Head of caudate nucleus (tissue), 42 donors: ENCODE measurements at regions not wholly inside any gene's neighbourhood (a gene's known extent, or its start where the extent isn't known, plus 50 kb on each side); places are given as distances from the start of the nearest gene placed in this dataset.
"Not testable (repeated sequence)": the region's sequence is repeated elsewhere in the genome, so short reads cannot be mapped to it uniquely, and the experiment has no call there.

Experiments used
- DNase-seq, 42 donors: peaks; one replicate each; pipeline versions ENCODE4 v3.0.0 to v3.0.0-alpha.2; 2020 to 2021; ENCODE audit warnings: mixed read lengths in 7 of 42
- intact Hi-C: fragments of 100-400 bp; cut with DNase I; formaldehyde crosslinking; loops from one replicate; pipeline ENCODE4 v1.15.0; 2022

DNA sequence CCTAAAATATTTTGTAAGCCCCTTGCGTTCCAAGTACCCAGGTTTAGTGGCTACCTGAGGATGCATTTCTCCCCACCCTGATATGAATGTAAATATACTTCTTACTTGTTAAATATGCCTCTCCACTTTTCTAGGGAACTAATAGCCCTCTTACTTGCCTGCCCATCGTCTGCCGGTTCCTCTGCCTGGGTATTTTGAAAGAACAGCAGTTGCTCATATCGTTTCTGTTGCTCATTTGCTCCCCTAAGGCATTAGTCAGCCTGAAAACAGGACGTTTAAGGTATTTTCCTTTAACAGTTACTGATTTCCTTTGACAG is 141.3 kb upstream of the CARMIL1 start:
- no peak for DNase-seq
- intact Hi-C loops, result no loop called here

DNA sequence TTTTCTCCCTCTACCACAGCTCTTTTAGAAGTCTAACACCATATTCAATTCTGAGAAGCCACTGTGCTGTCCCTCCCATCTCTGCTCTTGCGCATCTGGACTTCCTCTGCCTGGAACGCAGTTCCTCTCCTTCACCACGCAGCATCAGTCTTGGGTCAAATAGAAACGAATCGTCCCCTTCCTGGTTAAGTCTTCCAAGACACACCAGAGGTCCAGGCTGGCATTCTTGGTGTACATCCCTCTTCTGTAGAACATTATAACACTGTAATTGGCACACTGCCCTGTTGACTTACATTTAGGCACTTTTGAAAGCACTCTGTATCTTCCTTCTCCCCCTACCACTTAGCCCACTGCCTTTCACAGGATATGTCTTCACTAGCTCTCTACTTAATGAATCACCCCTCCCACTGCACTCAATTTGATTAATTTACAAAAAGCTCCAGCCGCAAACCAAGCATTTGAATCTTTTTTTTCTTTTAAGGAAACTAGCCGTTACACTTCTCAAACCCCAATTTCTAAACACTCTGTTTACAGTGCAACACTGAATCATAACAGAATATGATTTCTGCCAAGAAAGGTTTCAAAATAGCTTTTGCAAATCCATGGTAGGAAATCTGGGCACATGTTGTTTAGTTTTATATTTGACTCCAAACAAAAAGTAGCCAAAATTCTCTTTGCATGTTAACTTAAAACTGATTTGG is 140.8 kb upstream of the CARMIL1 start:
- intact Hi-C loops, result no loop called here
- peak in 35 of 42 donors; percentile 3 to 63 (median 28) for DNase-seq

DNA sequence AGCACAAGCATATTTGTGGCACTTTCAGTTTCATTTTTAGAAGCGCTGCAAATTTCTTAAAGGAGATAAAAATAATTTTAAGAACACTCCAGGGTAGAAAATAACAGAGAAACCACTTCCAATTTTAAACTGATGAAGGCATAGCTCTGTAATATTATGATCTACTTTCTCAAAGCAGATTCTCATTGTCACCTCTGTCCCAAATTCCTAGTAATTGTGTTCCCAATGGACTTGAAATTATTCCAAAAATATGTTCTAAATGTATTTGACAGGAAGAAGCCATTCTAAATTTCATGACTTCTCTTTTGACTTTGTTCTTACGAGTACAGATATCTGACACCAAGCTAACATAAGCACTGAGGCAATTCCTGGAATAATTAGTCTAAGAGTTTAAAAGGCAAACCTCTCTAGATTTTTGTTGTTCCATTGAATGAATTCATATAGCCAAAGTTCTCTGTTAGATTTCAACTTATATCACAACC is 140.2 kb upstream of the CARMIL1 start:
- DNase-seq, result no peak
- intact Hi-C loops, result no loop called here

DNA sequence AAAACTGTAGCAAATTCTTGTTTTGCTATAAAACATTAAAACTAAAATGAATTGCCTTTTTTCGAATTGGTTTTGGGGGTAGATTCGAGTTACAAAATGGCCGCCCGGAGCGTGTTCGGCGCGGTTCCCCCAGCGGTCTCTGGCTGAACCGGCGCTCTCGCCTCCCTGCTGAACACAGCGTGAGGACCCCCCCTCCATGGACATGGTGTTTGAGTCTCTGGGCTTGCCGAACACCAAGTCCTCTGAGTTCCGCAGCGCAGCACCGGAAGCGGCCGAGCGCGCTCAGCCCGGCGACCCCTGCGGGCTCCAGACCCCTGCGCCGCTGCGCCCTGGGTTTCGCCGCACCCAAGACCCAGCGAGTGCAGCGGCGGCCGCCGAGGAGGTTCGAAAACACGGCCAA is 139.6 kb upstream of the CARMIL1 start:
- intact Hi-C loops, DNase-seq: not testable (repeated sequence)

DNA sequence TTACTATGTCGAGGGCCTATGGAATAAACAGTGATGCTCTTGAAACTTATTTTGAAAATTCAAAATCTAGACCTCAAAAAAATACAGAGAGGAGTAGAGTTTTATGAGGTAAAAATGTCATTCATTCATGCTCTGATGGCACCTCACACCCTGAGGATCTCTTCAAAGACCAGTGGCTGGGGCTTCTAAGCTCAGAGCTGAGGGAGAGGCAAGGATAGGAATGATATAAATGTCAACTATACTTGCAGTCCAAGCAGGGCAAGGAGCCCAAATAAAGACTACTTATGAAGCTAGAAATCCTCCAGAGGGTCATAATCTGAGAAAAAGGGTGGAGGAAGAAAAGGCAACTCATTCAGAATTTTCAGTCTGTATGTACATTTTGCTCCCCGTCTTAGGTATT is 136.7 kb upstream of the CARMIL1 start:
- intact Hi-C loops, result no loop called here
- no peak for DNase-seq

DNA sequence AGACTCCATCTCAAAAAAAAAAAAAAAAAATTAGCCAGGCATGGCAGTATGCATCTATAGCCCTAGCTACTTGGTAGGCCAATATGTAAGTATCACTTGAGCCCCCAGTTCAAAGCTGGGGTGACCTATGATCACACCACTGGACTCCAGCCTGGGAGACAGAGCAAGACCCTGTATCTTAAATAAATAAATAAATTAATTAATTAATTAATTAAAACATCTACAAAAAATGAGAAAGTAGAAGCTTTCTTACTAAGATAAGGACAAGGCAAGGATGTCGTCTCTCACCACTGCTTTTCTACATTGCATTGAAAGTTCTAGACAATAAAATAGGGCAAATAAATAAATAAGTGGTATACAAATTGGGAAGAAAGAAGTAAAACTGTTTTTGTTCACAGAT is 134.3 kb upstream of the CARMIL1 start:
- DNase-seq, result no peak
- intact Hi-C loops, result no loop called here

DNA sequence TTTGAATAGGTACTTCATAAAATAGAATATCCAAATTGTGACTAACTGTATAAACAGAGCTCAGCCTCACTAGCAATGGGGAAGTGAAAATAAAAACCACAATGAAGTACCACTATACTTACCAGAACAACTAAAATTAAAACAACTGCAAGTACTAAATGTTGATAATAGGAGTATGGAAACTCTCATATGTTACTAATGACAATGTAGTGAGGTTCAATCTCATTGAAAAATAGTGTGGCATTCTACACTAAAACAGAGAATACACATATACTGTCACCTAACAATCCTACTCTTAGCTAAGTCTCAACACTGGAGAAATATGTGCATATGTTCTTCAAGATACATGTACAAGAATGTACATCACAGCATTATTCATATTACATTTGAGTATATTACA is 132.0 kb upstream of the CARMIL1 start:
- intact Hi-C loops, result no loop called here
- no peak for DNase-seq

DNA sequence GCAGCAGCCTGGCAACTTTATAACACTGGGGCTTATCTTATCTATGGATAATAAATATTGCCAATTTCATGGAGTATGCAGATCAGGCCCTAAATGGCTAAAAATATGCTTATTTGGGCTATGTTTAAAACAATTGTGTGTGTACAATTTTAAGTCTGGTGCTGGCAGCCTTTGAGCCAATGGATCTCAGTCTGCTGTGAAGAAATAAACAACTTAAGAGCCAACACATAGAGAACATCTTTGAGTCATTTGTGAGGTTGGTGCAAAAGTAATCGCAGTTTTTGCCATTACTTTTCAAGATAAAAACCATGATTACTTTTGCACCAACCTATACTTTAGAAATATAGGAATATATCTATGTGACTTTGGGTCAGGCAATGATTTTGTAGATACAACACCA is 129.1 kb upstream of the CARMIL1 start:
- DNase-seq, result no peak
- intact Hi-C loops, result no loop called here

DNA sequence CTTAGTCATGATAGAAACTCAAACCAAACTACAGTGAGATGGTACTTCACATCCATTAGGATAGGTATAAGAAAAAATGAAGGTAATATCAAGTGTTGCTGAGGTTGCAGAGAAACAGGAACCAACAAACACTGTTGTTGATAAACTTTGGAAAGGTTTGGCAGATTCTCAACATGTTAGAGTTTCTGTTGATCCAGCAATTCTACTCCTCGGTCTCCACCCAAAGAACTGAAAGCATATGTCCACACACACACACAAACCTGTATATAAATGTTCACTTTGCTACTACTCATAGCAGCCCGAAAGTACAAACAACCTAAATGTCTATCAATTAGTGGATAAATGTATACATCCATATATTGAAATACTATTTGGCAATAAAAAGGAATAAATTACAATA is 128.3 kb upstream of the CARMIL1 start:
- no peak for DNase-seq
- intact Hi-C loops, result no loop called here

DNA sequence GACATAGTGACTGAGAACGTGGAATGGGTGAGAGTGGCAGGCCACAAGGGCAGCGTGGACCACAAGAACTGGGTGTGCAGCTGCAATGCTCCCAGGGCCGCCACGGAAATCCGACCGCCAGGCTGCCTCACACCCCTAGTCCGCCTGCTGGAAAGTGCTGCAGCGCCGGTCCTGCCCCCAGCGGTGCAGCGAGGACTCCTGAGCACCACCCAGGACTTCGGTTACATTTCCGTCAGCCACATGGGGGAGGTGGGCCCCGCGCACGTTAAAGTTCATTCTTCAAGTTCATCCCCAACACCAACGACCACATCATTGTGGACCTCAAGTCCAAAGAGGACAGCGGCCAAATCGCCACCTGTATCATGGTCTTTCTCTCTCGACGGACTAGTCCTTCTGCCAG is 126.1 kb upstream of the CARMIL1 start:
- intact Hi-C loops, result no loop called here
- DNase-seq, result peak in 1 of 42 donors; percentile 8

DNA sequence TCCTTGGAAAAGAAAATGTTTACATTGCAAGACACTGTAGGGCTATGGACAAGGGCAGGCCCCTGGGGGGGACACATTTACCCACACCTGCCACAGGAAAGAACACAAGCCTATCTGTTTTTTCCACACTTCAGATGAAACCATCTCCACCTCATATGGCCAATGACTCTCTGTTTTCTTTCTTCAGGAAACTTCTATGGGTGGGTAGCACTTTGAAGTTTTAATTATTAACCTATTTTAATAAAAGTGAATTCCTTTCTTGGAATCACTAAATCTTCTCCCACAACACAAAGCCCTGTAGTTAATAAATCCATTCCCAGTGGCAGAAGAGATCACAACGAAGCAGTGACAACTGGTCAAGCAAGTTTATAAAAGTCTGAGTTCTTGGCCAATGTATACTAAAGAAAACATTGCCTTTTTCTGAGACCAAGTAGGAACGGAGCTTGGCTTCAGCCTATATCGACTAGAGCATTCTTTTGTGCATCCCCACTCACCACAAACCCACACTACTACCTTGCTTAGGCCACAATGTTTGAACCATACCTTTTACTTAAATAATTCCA is 125.1 kb upstream of the CARMIL1 start:
- intact Hi-C loops, result no loop called here
- no peak for DNase-seq

DNA sequence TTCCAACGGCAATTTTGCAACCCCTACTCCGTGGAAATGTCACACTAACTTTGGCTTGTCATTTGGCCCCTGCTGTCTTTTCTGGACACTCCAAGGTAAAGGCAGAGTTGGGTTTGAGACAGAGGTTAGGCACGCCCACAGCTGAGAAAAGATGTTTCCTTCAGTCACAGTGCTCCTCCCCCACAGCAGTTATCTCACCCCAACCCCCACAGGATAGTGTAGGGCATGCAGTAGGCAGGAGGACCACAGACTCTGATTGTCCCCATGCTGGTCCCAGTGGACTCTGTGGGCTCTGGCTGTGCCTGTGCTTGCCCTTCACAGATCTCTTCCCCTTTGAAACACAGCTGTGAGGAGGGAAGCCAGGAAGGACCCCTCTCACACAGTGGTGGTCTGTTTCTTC is 124.0 kb upstream of the CARMIL1 start:
- DNase-seq, result no peak
- intact Hi-C loops, result no loop called here

DNA sequence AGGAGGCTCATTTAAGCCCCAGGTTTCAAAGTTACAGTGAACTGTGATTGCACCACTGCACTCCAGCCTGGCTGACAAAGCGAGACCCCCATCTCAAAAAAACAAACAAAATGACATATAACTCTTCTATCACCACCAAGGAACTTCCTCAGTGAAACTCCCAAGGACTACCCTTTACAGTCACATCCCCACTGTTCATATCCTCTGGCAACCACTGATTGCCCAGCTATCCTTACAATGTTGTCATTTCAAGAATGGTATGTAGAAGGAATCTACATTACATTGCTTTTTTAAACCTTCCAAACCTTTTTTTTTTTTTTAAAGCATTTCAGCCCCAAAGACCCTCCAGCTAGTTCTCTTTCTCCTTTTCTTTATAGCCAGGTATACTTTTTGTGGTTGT is 123.1 kb upstream of the CARMIL1 start:
- intact Hi-C loops, result no loop called here
- DNase-seq, result no peak

DNA sequence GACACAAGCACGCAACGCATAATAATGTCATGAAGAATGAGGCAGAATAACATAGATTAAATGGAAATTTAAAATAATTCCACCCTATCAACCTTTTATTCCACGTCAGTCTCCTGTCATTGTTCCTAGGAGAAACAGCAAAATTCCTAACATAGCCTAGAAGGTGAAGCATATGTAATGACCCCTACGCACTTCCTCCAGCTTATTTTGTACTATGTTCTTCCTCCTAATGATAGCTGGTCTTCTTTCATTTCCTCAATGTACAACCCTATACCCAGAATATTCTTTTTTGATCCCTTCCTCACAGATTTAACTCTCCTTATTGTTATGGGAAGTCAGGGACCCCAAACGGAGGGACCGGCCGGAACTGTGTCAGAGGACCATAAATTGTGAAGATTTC is 122.0 kb upstream of the CARMIL1 start:
- intact Hi-C loops, result no loop called here
- DNase-seq, result no peak

DNA sequence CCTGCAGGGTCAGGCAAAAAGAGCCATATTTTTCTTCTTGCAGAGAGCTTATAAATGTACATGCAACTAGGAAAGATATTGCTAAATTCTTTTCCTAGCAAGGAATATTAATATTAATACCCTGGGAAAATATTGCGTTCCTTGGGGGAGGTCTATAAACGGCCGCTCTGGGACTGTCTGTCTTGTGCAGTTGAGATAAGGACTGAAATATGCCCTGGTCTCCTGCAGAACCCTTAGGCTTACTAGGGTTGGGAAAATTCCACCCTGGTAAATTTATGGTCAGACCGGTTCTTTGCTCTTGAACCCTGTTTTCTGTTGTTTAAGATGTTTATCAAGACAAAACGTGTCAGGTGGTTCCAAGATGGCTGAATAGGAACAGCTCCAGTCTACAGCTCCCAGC is 121.3 kb upstream of the CARMIL1 start:
- intact Hi-C loops, result no loop called here
- DNase-seq, result no peak

DNA sequence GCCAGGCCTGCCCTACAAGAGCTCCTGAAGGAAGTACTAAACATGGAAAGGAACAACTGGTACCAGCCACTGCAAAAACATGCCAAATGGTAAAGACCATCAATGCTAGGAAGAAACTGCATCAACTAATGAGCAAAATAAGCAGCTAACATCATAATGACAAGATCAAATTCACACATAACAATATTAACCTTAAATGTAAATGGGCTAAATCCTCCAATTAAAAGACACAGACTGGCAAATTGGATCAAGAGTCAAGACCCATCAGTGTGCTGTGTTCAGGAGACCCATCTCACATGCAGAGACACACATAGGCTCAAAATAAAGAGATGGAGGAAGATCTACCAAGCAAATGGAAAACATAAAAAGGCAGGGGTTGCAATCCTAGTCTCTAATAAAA is 119.0 kb upstream of the CARMIL1 start:
- intact Hi-C loops, result not testable (repeated sequence)

DNA sequence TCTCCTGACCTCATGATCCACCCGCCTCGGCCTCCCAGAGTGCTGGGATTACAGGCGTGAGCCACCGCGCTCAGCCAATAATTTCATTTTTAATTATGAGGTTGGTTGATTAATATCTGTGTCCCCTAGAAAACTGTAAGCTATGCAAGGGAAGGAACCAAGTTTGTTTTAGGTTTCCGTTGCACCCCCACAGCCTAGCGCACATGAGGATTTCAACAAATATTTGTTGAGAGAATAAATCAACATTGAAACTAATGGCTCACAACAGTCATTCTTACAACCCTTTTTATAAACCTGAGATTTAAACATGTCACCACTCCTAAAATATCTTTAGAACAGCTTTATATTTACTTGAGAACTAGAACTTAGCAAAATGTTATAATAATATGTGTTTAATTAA is 114.0 kb upstream of the CARMIL1 start:
- DNase-seq, result no peak
- intact Hi-C loops, result no loop called here

More for the DNA sequence above, 119.0 kb upstream of the CARMIL1 start:
- not testable (repeated sequence) for DNase-seq

DNA sequence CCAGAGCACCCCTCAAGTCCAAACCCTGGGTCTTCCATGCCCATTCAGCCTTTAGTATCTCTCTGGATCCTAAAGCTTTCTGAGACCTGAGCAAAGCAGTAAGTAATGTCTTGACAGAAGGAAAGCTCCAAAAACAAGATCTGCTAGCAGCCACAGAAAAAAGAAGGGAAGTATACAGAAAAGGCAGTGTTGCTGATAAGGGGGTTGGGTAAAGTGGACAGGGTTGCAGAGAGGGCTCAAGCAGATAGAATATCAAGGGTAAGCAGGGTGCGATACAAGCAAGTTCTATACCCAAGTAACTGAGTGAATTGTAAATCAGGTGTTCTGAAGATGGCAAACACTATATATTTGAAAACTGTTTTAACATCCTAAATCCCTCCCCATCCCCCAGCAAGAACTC is 113.4 kb upstream of the CARMIL1 start:
- intact Hi-C loops, result no loop called here
- no peak for DNase-seq

DNA sequence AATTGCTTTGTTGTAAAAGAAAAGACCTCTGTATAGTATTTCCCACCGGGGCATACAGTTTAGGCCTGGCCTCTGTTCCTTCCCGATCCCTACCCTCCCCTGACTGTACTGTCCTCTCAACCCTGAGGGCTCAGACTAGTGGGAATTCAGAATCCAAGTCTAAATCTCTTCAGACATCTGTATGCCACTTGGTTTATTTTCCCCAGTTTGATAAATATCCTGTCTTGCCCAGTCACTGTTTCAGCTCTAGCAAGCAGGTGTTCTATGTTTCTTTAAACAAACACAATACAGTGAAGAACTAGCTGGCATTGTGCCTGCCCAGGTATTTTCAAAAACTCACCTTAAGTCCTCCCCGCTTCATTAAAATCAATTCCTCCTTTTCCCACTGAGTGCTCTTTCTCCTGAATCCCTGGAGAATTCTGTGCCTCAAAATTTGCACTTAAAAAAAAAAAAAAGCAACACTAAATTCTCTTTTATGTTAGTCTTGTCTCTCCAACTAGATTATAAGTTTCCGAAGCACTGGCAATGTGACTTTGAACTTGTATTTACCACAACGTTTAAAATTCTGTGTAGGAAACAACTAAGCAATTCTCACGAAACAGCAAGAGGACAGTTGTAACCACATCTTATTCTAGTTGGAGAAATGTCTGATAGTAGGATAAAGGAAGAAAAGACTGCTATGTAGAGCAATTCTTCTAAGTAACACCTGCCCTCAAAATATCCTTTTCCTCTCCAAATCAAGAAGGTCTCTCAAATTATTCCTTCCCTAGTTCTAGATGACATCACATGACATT is 112.0 kb upstream of the CARMIL1 start:
- no peak for DNase-seq
- intact Hi-C loops, result no loop called here

DNA sequence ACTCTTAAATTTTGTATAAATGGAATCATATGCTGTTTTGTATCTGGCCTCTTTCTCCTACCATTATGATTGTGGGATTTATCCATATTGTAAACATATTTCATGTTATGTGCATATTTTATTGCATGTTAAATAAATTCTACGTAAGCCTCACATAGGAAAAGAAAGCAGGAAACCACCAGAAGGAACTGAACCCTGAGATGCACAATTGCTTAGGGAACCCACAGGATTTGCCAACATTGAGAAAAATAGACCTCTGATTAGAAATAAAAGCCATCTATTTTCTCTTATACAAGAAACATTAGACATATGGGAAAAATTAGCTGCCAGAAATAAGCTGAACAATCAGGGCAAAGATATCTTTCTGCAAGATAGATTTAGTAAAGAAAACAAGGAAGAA is 111.2 kb upstream of the CARMIL1 start:
- intact Hi-C loops, result no loop called here
- DNase-seq, result no peak

DNA sequence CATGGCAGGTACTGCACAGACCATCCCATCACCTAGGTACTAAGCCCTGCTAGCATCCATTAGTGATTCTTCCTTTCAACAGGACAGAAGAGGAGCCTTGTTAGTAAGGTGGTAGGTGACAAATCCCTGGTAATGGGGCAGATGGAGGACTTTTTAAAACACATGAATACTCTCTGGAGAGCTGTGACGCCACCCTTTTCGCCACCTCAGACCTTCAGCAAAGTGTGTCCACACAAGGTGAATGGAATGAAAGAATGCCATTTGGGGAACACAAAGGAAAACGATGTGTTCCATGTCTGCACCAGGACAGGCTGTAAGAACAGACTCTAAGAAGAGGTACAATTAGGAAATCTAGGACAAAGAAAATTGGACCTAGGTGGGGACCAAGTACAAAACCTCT is 110.5 kb upstream of the CARMIL1 start:
- DNase-seq, result no peak
- intact Hi-C loops, result no loop called here
